Cardiac fibroblast (primary cell): ENCODE measurements at regions not wholly inside any gene's neighbourhood (a gene's known extent, or its start where the extent isn't known, plus 50 kb on each side); places are given as distances from the start of the nearest gene placed in this dataset.

ENCODE experiments used
- DNase-seq, 2 donors: peaks; one replicate each; pipeline versions ENCODE4 v3.0.0 to v3.0.0-alpha.2; 2010; ENCODE audit warnings: low read depth in 2 of 2
- H3K4me3 ChIP-seq, 2 donors: replicated peaks in 1 of 2; 1 replicate in 1 of 2; 2 replicates in 1 of 2; pipeline ENCODE4 v1.5.1; 2011; ENCODE audit warnings: low read depth in 2 of 2, low read length in 2 of 2, mild to moderate bottlenecking in 2 of 2, moderate library complexity in 1 of 2
- TF ChIP-seq, protein P1 (sequence below): IDR thresholded peaks from one replicate; pipeline ENCODE4 v1.5.1; 2011; ENCODE audit warnings: low read depth, mild to moderate bottlenecking, low read length, inconsistent platforms

- no peak overlapping the region for H3K4me3 ChIP-seq
- TF ChIP-seq, protein P1, sequence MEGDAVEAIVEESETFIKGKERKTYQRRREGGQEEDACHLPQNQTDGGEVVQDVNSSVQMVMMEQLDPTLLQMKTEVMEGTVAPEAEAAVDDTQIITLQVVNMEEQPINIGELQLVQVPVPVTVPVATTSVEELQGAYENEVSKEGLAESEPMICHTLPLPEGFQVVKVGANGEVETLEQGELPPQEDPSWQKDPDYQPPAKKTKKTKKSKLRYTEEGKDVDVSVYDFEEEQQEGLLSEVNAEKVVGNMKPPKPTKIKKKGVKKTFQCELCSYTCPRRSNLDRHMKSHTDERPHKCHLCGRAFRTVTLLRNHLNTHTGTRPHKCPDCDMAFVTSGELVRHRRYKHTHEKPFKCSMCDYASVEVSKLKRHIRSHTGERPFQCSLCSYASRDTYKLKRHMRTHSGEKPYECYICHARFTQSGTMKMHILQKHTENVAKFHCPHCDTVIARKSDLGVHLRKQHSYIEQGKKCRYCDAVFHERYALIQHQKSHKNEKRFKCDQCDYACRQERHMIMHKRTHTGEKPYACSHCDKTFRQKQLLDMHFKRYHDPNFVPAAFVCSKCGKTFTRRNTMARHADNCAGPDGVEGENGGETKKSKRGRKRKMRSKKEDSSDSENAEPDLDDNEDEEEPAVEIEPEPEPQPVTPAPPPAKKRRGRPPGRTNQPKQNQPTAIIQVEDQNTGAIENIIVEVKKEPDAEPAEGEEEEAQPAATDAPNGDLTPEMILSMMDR: no peak
- DNase-seq: no peak
Observed at GRCh38 chr11:39165021-39165420, 2294.4 kb downstream of the LRRC4C start.

GRCh38 chr11:39149214-39149613 lies 2310.2 kb downstream of the LRRC4C start:
- DNase-seq: no peak
- no peak overlapping the region for H3K4me3 ChIP-seq
- TF ChIP-seq, protein P1: no peak

DNA sequence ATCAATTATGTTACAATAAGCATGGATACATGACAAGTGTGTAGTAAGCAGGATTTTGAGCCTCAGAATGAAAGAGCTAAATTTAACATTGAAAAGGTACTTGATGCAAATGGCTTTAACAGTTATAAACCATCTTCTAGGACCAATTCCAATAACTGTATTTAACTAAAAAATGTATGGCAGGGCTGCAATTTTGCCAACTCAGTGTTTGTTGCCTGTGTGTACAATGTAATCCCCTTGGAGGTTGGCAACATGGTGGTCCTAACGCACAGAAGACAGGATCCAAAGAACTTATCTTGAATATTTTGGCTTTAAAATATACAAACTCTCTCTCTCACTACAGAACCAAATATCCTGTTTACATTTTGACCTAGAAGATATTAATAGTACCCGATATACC lies 2314.1 kb downstream of the LRRC4C start:
- no peak overlapping the region for H3K4me3 ChIP-seq
- no peak for DNase-seq
- TF ChIP-seq, protein P1: no peak

- no peak overlapping the region for H3K4me3 ChIP-seq
- DNase-seq: no peak
- TF ChIP-seq, protein P1: no peak
Observed at GRCh38 chr11:39144351-39145130, 2314.9 kb downstream of the LRRC4C start.

- DNase-seq: no peak
- TF ChIP-seq, protein P1: no peak
- no peak overlapping the region for H3K4me3 ChIP-seq
Observed at GRCh38 chr11:39139581-39139980, 2319.9 kb downstream of the LRRC4C start.

DNA sequence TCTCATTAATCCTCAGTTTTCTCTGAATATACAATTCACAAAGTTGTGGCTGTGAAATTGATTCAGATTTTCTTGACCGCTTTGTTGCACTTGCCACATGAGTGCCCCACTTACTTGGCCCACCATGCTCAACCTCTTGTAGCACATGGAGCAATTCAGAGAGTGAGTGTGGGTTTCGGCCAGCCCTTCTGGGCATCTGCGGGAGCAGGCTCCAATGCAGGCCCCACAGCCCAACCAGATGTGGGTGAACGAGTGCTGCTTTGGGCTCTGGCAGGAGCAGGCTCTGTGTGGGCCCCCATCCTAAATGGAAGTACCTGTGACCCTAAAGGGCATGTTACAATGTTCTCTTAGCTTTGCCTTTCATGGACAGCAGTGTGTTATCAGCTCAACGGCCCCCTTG lies 2338.6 kb downstream of the LRRC4C start:
- no peak for DNase-seq
- TF ChIP-seq, protein P1: no peak
- no peak overlapping the region for H3K4me3 ChIP-seq

DNA sequence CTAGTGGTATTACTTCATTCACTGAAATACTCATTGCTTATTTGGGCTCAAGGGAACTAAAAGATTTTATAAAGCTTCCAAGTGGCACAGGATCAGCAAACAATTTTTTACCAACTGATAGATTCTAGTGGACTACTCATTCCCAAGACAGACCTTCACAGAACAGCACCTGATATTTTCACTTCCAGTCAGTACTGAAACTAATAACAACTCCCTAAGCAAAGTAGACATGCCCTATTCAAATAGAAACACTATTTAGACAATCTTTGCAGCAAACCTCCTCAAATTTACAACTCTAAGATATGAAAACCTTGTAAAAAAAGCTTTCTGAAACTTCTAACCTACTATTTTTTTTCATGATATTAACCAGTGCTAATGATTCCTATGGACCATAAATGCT lies 2345.8 kb downstream of the LRRC4C start:
- H3K4me3 ChIP-seq: no peak overlapping the region
- DNase-seq: no peak
- TF ChIP-seq, protein P1: no peak
